Nephron (organoid): ENCODE measurements at regions not wholly inside any gene's neighbourhood (a gene's known extent, or its start where the extent isn't known, plus 50 kb on each side); places are given as distances from the start of the nearest gene placed in this dataset.
"Not testable (repeated sequence)": the region's sequence is repeated elsewhere in the genome, so short reads cannot be mapped to it uniquely, and the experiment has no call there.

Experiments
- H3K27ac Mint-ChIP-seq, 3 experiments: 2 replicates each; pipeline ENCODE4 v1.8.0; 2020; ENCODE audit warnings: mixed read lengths in 3 of 3, mild to moderate bottlenecking in 2 of 3, moderate library complexity in 1 of 3
- H3K27me3 Mint-ChIP-seq: 2 replicates; pipeline ENCODE4 v1.8.0; 2021; ENCODE audit warnings: low read depth, mild to moderate bottlenecking, moderate library complexity, mixed read lengths
- H3K36me3 Mint-ChIP-seq: 2 replicates; pipeline ENCODE4 v1.8.0; 2020; ENCODE audit warnings: low read depth, mixed read lengths
- H3K4me1 Mint-ChIP-seq: 2 replicates; pipeline ENCODE4 v1.8.0; 2020; ENCODE audit warnings: mixed read lengths
- H3K4me3 Mint-ChIP-seq, 3 experiments: 2 replicates each; pipeline ENCODE4 v1.8.0; 2020; ENCODE audit warnings: mild to moderate bottlenecking in 3 of 3, mixed read lengths in 3 of 3, moderate library complexity in 2 of 3
- H3K9me3 Mint-ChIP-seq: 2 replicates; pipeline ENCODE4 v1.8.0; 2020; ENCODE audit warnings: mixed read lengths
- TF ChIP-seq, protein P1 (sequence below), 3 experiments: fragments of 200-600 bp; sonication (generic); IDR thresholded peaks; one replicate each; pipeline ENCODE4 v1.5.0; 2021; ENCODE audit warnings: antibody characterized with exemption in 3 of 3; ENCODE audit not compliant: unreplicated experiment in 3 of 3

- Mint-ChIP-seq H3K27me3 (no peaks in the 10 kb centered on the region), H3K36me3 (peaks cover 3% of the 10 kb centered on the region), H3K4me1 (peaks cover 12% of the 10 kb centered on the region), H3K9me3 (peaks cover 12% of the 10 kb centered on the region), H3K27ac (peak overlapping the region in 2 of 3 experiments; percentile 14 to 66), H3K4me3 (no peak overlapping the region)
- TF ChIP-seq, protein P1, sequence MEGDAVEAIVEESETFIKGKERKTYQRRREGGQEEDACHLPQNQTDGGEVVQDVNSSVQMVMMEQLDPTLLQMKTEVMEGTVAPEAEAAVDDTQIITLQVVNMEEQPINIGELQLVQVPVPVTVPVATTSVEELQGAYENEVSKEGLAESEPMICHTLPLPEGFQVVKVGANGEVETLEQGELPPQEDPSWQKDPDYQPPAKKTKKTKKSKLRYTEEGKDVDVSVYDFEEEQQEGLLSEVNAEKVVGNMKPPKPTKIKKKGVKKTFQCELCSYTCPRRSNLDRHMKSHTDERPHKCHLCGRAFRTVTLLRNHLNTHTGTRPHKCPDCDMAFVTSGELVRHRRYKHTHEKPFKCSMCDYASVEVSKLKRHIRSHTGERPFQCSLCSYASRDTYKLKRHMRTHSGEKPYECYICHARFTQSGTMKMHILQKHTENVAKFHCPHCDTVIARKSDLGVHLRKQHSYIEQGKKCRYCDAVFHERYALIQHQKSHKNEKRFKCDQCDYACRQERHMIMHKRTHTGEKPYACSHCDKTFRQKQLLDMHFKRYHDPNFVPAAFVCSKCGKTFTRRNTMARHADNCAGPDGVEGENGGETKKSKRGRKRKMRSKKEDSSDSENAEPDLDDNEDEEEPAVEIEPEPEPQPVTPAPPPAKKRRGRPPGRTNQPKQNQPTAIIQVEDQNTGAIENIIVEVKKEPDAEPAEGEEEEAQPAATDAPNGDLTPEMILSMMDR (IDR thresholded peaks at IDR 0.05; ENCODE audit: unreplicated experiment in 3 of 3): no peak
Observed at GRCh38 chr18:39232490-39232889, 1666.9 kb upstream of the CELF4 start.

- Mint-ChIP-seq H3K27me3 (no peaks in the 10 kb centered on the region), H3K36me3 (peaks cover 6% of the 10 kb centered on the region)
- TF ChIP-seq, protein P1 (IDR thresholded peaks at IDR 0.05; ENCODE audit: unreplicated experiment in 3 of 3): no peak
Observed at GRCh38 chr18:39230086-39230803, 1664.6 kb upstream of the CELF4 start.

DNA sequence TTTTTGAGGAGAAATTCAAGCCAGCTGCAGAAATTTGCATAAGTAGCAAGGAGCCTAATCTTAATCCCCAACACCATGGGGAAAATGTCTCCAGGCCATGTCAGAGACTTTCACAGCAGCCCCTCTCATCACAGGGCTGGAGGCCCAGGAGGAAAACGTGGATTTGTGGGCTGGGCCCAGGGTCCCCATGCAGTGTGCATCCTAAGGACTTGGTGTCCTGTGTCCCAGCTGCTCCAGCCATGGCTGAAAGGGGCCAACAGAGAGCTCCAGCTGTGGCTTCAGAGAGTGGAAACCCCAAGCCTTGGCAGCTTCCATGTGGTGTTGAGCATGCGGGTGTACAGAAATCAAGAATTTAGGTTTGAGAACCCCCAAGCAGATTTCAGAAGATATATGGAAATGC is 1662.2 kb upstream of the CELF4 start:
- Mint-ChIP-seq H3K9me3 (peaks cover 13% of the 10 kb centered on the region), H3K4me1 (peaks cover 12% of the 10 kb centered on the region)
- not testable (repeated sequence) for H3K27ac Mint-ChIP-seq, H3K36me3 Mint-ChIP-seq, H3K4me3 Mint-ChIP-seq, H3K27me3 Mint-ChIP-seq

More at GRCh38 chr18:39230086-39230803, 1664.6 kb upstream of the CELF4 start:
- no peak overlapping the region for H3K4me3 Mint-ChIP-seq
- H3K27ac Mint-ChIP-seq: no peak overlapping the region
- peaks cover 12% of the 10 kb centered on the region for H3K4me1 Mint-ChIP-seq
- H3K9me3 Mint-ChIP-seq: peaks cover 18% of the 10 kb centered on the region

DNA sequence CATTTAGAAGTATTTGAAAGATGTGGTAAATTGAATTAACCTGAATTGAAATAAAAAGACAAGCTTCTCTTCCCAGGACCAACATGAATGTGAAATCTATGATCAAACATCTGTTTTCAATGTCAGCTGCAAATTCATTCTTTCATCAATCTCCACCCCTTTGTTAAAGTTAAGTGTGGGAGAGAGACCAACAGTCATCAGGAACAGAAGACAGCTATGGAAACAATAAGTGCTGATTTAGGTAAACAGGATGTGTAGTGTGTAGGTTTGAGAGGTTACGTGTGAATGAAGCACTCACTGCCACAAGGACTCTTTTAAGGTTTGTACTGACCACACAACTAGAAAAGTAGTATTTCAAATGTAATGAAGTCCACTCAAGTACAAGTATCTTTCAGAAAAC is 1659.8 kb upstream of the CELF4 start:
- TF ChIP-seq, protein P1 (IDR thresholded peaks at IDR 0.05; ENCODE audit: unreplicated experiment in 3 of 3): no peak
- peaks cover 3% of the 10 kb centered on the region for H3K36me3 Mint-ChIP-seq
- H3K4me3 Mint-ChIP-seq: no peak overlapping the region

GRCh38 chr18:39223283-39223682 is 1657.7 kb upstream of the CELF4 start:
- Mint-ChIP-seq H3K36me3 (peaks cover 3% of the 10 kb centered on the region), H3K27ac (no peak overlapping the region), H3K4me1 (peaks cover 7% of the 10 kb centered on the region), H3K4me3 (no peak overlapping the region), H3K27me3 (no peaks in the 10 kb centered on the region), H3K9me3 (peaks cover 7% of the 10 kb centered on the region)
- TF ChIP-seq, protein P1 (IDR thresholded peaks at IDR 0.05; ENCODE audit: unreplicated experiment in 3 of 3): no peak

More for the DNA sequence above, 1659.8 kb upstream of the CELF4 start:
- no peaks in the 10 kb centered on the region for H3K27me3 Mint-ChIP-seq
- peaks cover 11% of the 10 kb centered on the region for H3K9me3 Mint-ChIP-seq
- no peak overlapping the region for H3K27ac Mint-ChIP-seq
- peaks cover 5% of the 10 kb centered on the region for H3K4me1 Mint-ChIP-seq

GRCh38 chr18:39215920-39216319 is 1650.3 kb upstream of the CELF4 start:
- no peaks in the 10 kb centered on the region for H3K36me3 Mint-ChIP-seq
- H3K27me3 Mint-ChIP-seq: no peaks in the 10 kb centered on the region
- TF ChIP-seq, protein P1 (IDR thresholded peaks at IDR 0.05; ENCODE audit: unreplicated experiment in 3 of 3): no peak
- peaks cover 12% of the 10 kb centered on the region for H3K4me1 Mint-ChIP-seq
- H3K27ac Mint-ChIP-seq: no peak overlapping the region
- peaks cover 17% of the 10 kb centered on the region for H3K9me3 Mint-ChIP-seq
- no peak overlapping the region for H3K4me3 Mint-ChIP-seq
